ENCODE measurements at regions not wholly inside any gene's neighbourhood (a gene's known extent, or its start where the extent isn't known, plus 50 kb on each side); places are given as distances from the start of the nearest gene placed in this dataset.

- Mint-ChIP-seq H3K27me3 (ENCODE audit: insufficient read depth, unreplicated experiment) (no peaks in the 10 kb centered on the region), H3K9me3 (ENCODE audit: unreplicated experiment) (no peaks in the 10 kb centered on the region), H3K4me1 (ENCODE audit: low read depth, unreplicated experiment) (no peaks in the 10 kb centered on the region), H3K4me3 (ENCODE audit: unreplicated experiment) (no peak overlapping the region), H3K36me3 (ENCODE audit: insufficient read depth, unreplicated experiment) (no peaks in the 10 kb centered on the region), H3K27ac (ENCODE audit: unreplicated experiment) (no peak overlapping the region)
- Histone ChIP-seq H3K9me3 (no peaks in the 10 kb centered on the region), H3K4me1 (no peaks in the 10 kb centered on the region), H3K27me3 (replicated peaks; ENCODE audit: control insufficient read depth, insufficient read depth, low read length) (no peaks in the 10 kb centered on the region), H3K4me3 (ENCODE audit: low read depth, low read length) (no peak overlapping the region), H3K36me3 (ENCODE audit: control insufficient read depth, insufficient read depth, low read length) (no peaks in the 10 kb centered on the region)
- TF ChIP-seq CTCF (IDR thresholded peaks at IDR 0.05; ENCODE audit: insufficient read depth in 1 of 2, low read depth in 1 of 2, low read length in 1 of 2, severe bottlenecking in 1 of 2, unreplicated experiment in 1 of 2): no peak
- ChIA-PET CTCF (no interaction called here), POLR2A (no interaction called here)
- DNase-seq: no peak
- intact Hi-C loops (cut with micrococcal nuclease; ENCODE audit: unreplicated experiment): no loop called here
- no TSS peak for BruUV-seq (replicated peaks)
Measured at GRCh38 chr2:193334401-193334800, 1139.7 kb upstream of the TMEFF2 start.

- intact Hi-C loops (cut with micrococcal nuclease; ENCODE audit: unreplicated experiment): no loop called here
- no TSS peak for BruUV-seq (replicated peaks)
- no peak overlapping the region for H3K4me3 ChIP-seq (ENCODE audit: low read depth, low read length)
- no peaks in the 10 kb centered on the region for H3K36me3 ChIP-seq (ENCODE audit: control insufficient read depth, insufficient read depth, low read length)
- H3K27me3 ChIP-seq (replicated peaks; ENCODE audit: control insufficient read depth, insufficient read depth, low read length): no peaks in the 10 kb centered on the region
- ChIA-PET CTCF (no interaction called here), POLR2A (no interaction called here)
- H3K36me3 Mint-ChIP-seq (ENCODE audit: insufficient read depth, unreplicated experiment): no peaks in the 10 kb centered on the region
- no peaks in the 10 kb centered on the region for H3K27me3 Mint-ChIP-seq (ENCODE audit: insufficient read depth, unreplicated experiment)
- no peak for TF ChIP-seq CTCF (IDR thresholded peaks at IDR 0.05; ENCODE audit: insufficient read depth in 1 of 2, low read depth in 1 of 2, low read length in 1 of 2, severe bottlenecking in 1 of 2, unreplicated experiment in 1 of 2)
- no peaks in the 10 kb centered on the region for H3K9me3 Mint-ChIP-seq (ENCODE audit: unreplicated experiment)
- no peak overlapping the region for H3K4me3 Mint-ChIP-seq (ENCODE audit: unreplicated experiment)
- H3K4me1 Mint-ChIP-seq (ENCODE audit: low read depth, unreplicated experiment): no peaks in the 10 kb centered on the region
- DNase-seq: no peak
- H3K4me1 ChIP-seq: no peaks in the 10 kb centered on the region
- no peak overlapping the region for H3K27ac Mint-ChIP-seq (ENCODE audit: unreplicated experiment)
- H3K9me3 ChIP-seq: no peaks in the 10 kb centered on the region
Measured at GRCh38 chr2:193333539-193333938, 1138.8 kb upstream of the TMEFF2 start.

- H3K27me3 ChIP-seq (replicated peaks; ENCODE audit: control insufficient read depth, insufficient read depth, low read length): no peaks in the 10 kb centered on the region
- CTCF ChIA-PET: no interaction called here
- no peaks in the 10 kb centered on the region for H3K4me1 Mint-ChIP-seq (ENCODE audit: low read depth, unreplicated experiment)
- TF ChIP-seq CTCF (IDR thresholded peaks at IDR 0.05; ENCODE audit: insufficient read depth in 1 of 2, low read depth in 1 of 2, low read length in 1 of 2, severe bottlenecking in 1 of 2, unreplicated experiment in 1 of 2): no peak
- no peak overlapping the region for H3K4me3 Mint-ChIP-seq (ENCODE audit: unreplicated experiment)
- no peak overlapping the region for H3K4me3 ChIP-seq (ENCODE audit: low read depth, low read length)
- H3K36me3 ChIP-seq (ENCODE audit: control insufficient read depth, insufficient read depth, low read length): no peaks in the 10 kb centered on the region
- no peaks in the 10 kb centered on the region for H3K9me3 ChIP-seq
- H3K9me3 Mint-ChIP-seq (ENCODE audit: unreplicated experiment): no peaks in the 10 kb centered on the region
- no peaks in the 10 kb centered on the region for H3K27me3 Mint-ChIP-seq (ENCODE audit: insufficient read depth, unreplicated experiment)
- no peaks in the 10 kb centered on the region for H3K4me1 ChIP-seq
- no peaks in the 10 kb centered on the region for H3K36me3 Mint-ChIP-seq (ENCODE audit: insufficient read depth, unreplicated experiment)
- no TSS peak for BruUV-seq (replicated peaks)
- POLR2A ChIA-PET: no interaction called here
- intact Hi-C loops (cut with micrococcal nuclease; ENCODE audit: unreplicated experiment): no loop called here
- no peak for DNase-seq
- no peak overlapping the region for H3K27ac Mint-ChIP-seq (ENCODE audit: unreplicated experiment)
Measured at GRCh38 chr2:193332941-193333340, 1138.2 kb upstream of the TMEFF2 start.
